HL-60 (cell line): ENCODE measurements at regions not wholly inside any gene's neighbourhood (a gene's known extent, or its start where the extent isn't known, plus 50 kb on each side); places are given as distances from the start of the nearest gene placed in this dataset.

Experiments used
- DNase-seq, 2 experiments: peaks; one replicate each; pipeline ENCODE4 v3.0.0-alpha.2; 2010 to 2020; ENCODE audit warnings: low read depth in 1 of 2, low spot score in 1 of 2
- H3K27ac ChIP-seq: fragments of 250-450 bp; sonication (Bioruptor Pico); replicated peaks from 2 replicates; pipeline ENCODE4 v1.5.1; 2020; ENCODE audit warnings: mild to moderate bottlenecking, moderate library complexity
- H3K27me3 ChIP-seq: fragments of 250-450 bp; sonication (Bioruptor Pico); 2 replicates; pipeline ENCODE4 v1.5.1; 2021; ENCODE audit warnings: mild to moderate bottlenecking, moderate library complexity; ENCODE audit not compliant: insufficient read depth, poor library complexity, severe bottlenecking
- H3K4me3 ChIP-seq: replicated peaks from 2 replicates; pipeline ENCODE4 v1.5.1; 2011; ENCODE audit warnings: mild to moderate bottlenecking, control low read depth, low read length; ENCODE audit not compliant: insufficient read depth
- GABPA ChIP-seq: IDR thresholded peaks from 2 replicates; pipeline ENCODE4 v1.6.1; 2012; ENCODE audit warnings: low read depth
- POLR2AphosphoS5 ChIP-seq: IDR thresholded peaks from 2 replicates; pipeline ENCODE4 v1.6.1; 2012; ENCODE audit warnings: low read depth
- REST ChIP-seq: IDR thresholded peaks from 2 replicates; pipeline ENCODE4 v1.6.1; 2012; ENCODE audit warnings: low read depth; ENCODE audit not compliant: insufficient replicate concordance
- SPI1 ChIP-seq: IDR thresholded peaks from 2 replicates; pipeline ENCODE4 v1.6.1; 2012; ENCODE audit warnings: low read depth, mild to moderate bottlenecking, borderline replicate concordance
- TF ChIP-seq, protein P1 (sequence below): IDR thresholded peaks from one replicate; pipeline ENCODE4 v1.5.1; 2011; ENCODE audit warnings: low read length, control low read depth, inconsistent platforms; ENCODE audit not compliant: insufficient read depth

- no peaks in the 10 kb centered on the region for H3K27me3 ChIP-seq
- no peak for DNase-seq
- no peak overlapping the region for H3K27ac ChIP-seq
- H3K4me3 ChIP-seq, result no peak overlapping the region
- TF ChIP-seq, protein P1, sequence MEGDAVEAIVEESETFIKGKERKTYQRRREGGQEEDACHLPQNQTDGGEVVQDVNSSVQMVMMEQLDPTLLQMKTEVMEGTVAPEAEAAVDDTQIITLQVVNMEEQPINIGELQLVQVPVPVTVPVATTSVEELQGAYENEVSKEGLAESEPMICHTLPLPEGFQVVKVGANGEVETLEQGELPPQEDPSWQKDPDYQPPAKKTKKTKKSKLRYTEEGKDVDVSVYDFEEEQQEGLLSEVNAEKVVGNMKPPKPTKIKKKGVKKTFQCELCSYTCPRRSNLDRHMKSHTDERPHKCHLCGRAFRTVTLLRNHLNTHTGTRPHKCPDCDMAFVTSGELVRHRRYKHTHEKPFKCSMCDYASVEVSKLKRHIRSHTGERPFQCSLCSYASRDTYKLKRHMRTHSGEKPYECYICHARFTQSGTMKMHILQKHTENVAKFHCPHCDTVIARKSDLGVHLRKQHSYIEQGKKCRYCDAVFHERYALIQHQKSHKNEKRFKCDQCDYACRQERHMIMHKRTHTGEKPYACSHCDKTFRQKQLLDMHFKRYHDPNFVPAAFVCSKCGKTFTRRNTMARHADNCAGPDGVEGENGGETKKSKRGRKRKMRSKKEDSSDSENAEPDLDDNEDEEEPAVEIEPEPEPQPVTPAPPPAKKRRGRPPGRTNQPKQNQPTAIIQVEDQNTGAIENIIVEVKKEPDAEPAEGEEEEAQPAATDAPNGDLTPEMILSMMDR, result no peak
Measured at GRCh38 chr13:78182813-78183212, 264.2 kb upstream of the EDNRB start.

DNA sequence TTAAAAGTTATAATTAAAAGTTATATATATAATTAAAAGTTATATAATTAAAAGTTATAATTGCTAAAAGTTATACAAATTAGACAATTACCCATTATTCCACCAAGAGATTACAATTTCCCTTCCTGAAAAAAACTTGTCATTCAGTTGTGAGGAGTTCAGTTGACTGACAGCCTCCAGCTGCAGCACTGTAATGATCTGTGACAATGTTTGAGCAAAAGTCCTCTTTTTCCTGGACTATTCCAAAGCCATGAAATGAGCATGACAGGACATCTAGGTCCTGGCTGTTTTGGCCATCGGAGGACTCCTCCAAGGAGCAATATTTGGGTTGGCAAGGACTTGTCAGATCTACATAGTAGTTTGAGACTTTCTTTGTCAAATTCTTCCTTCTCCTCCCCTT, 258.7 kb upstream of the EDNRB start:
- Histone ChIP-seq H3K27me3 (no peaks in the 10 kb centered on the region), H3K4me3 (no peak overlapping the region), H3K27ac (no peak overlapping the region)
- DNase-seq, result no peak
- TF ChIP-seq, protein P1, result no peak
- TF ChIP-seq REST (no peak), GABPA (no peak), POLR2AphosphoS5 (no peak), SPI1 (no peak)

GRCh38 chr13:78176880-78177279, 258.2 kb upstream of the EDNRB start:
- Histone ChIP-seq H3K27ac (no peak overlapping the region), H3K4me3 (no peak overlapping the region), H3K27me3 (no peaks in the 10 kb centered on the region)
- no peak for TF ChIP-seq GABPA
- no peak for TF ChIP-seq SPI1
- no peak for TF ChIP-seq REST
- TF ChIP-seq POLR2AphosphoS5, result no peak
- TF ChIP-seq, protein P1, result no peak
- DNase-seq, result no peak

GRCh38 chr13:78169386-78169785, 250.8 kb upstream of the EDNRB start:
- TF ChIP-seq POLR2AphosphoS5 (no peak), REST (no peak), SPI1 (no peak)
- TF ChIP-seq, protein P1, result no peak
- Histone ChIP-seq H3K27ac (no peak overlapping the region), H3K27me3 (no peaks in the 10 kb centered on the region), H3K4me3 (no peak overlapping the region)
- DNase-seq, result no peak
